22Rv1 (cell line): ENCODE measurements at regions not wholly inside any gene's neighbourhood (a gene's known extent, or its start where the extent isn't known, plus 50 kb on each side); places are given as distances from the start of the nearest gene placed in this dataset.
"Not testable (repeated sequence)": the region's sequence is repeated elsewhere in the genome, so short reads cannot be mapped to it uniquely, and the experiment has no call there.

Experiments
- H3K27ac ChIP-seq: fragments of 450-650 bp; 2 replicates; pipeline ENCODE4 v1.5.1; 2017
- CTCF ChIP-seq: fragments of 450-650 bp; IDR thresholded peaks from 2 replicates; pipeline ENCODE4 v1.5.1; 2017; ENCODE audit warnings: mild to moderate bottlenecking
- ZFX ChIP-seq: fragments of 450-650 bp; IDR thresholded peaks from 2 replicates; pipeline ENCODE4 v1.6.1; 2017; ENCODE audit warnings: antibody characterized with exemption, borderline replicate concordance

- TF ChIP-seq ZFX (no peak), CTCF (no peak)
- no peak overlapping the region for H3K27ac ChIP-seq
These were observed 320.7 kb upstream of the HNRNPA3 start for GRCh38 chr2:176891857-176892256.

GRCh38 chr2:176892676-176893226 lies 319.8 kb upstream of the HNRNPA3 start:
- H3K27ac ChIP-seq = no peak overlapping the region
- TF ChIP-seq CTCF (no peak), ZFX (no peak)

- H3K27ac ChIP-seq = no peak overlapping the region
- TF ChIP-seq CTCF = no peak
- no peak for TF ChIP-seq ZFX
These were observed 317.4 kb upstream of the HNRNPA3 start for GRCh38 chr2:176895158-176895557.

GRCh38 chr2:176902454-176902853 lies 310.1 kb upstream of the HNRNPA3 start:
- no peak overlapping the region for H3K27ac ChIP-seq
- TF ChIP-seq ZFX = no peak
- no peak for TF ChIP-seq CTCF

- not testable (repeated sequence) for H3K27ac ChIP-seq
These were observed 308.5 kb upstream of the HNRNPA3 start for GRCh38 chr2:176904053-176904452.

- TF ChIP-seq ZFX (no peak), CTCF (no peak)
- H3K27ac ChIP-seq = no peak overlapping the region
These were observed 305.3 kb upstream of the HNRNPA3 start for GRCh38 chr2:176907341-176907740.

- TF ChIP-seq CTCF (no peak), ZFX (no peak)
These were observed 301.8 kb upstream of the HNRNPA3 start for GRCh38 chr2:176910828-176911227.

GRCh38 chr2:176913955-176914354 lies 298.6 kb upstream of the HNRNPA3 start:
- TF ChIP-seq ZFX (no peak), CTCF (no peak)
- no peak overlapping the region for H3K27ac ChIP-seq

More at GRCh38 chr2:176910828-176911227, 301.8 kb upstream of the HNRNPA3 start:
- no peak overlapping the region for H3K27ac ChIP-seq
